ENCODE measurements at regions not wholly inside any gene's neighbourhood (a gene's known extent, or its start where the extent isn't known, plus 50 kb on each side); places are given as distances from the start of the nearest gene placed in this dataset.

- TF ChIP-seq, protein P1, sequence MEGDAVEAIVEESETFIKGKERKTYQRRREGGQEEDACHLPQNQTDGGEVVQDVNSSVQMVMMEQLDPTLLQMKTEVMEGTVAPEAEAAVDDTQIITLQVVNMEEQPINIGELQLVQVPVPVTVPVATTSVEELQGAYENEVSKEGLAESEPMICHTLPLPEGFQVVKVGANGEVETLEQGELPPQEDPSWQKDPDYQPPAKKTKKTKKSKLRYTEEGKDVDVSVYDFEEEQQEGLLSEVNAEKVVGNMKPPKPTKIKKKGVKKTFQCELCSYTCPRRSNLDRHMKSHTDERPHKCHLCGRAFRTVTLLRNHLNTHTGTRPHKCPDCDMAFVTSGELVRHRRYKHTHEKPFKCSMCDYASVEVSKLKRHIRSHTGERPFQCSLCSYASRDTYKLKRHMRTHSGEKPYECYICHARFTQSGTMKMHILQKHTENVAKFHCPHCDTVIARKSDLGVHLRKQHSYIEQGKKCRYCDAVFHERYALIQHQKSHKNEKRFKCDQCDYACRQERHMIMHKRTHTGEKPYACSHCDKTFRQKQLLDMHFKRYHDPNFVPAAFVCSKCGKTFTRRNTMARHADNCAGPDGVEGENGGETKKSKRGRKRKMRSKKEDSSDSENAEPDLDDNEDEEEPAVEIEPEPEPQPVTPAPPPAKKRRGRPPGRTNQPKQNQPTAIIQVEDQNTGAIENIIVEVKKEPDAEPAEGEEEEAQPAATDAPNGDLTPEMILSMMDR (IDR thresholded peaks at IDR 0.05) = peak in 1 of 12 donors; percentile 9
- no peak for TF ChIP-seq POLR2A (IDR thresholded peaks at IDR 0.05)
Measured at GRCh38 chr3:178152031-178152806, 384.0 kb upstream of the KCNMB2 start.

All from heart left ventricle (tissue), 13 donors.